ENCODE measurements at regions not wholly inside any gene's neighbourhood (a gene's known extent, or its start where the extent isn't known, plus 50 kb on each side); places are given as distances from the start of the nearest gene placed in this dataset.

GRCh38 chr9:85182383-85182782, 512.9 kb downstream of the NTRK2 start:
- no peak overlapping the region for H3K4me3 ChIP-seq (ENCODE audit: low read depth, low read length, poor library complexity, severe bottlenecking)
- POLR2A ChIA-PET = interaction anchor here (0.7 kb wide), 1 partner anchor 10 kb away, joined by 7 read pairs; no protein-coding TSS in a partner anchor
- BruUV-seq (replicated peaks) = no TSS peak
- no peak for TF ChIP-seq EZH2phosphoT487 (IDR thresholded peaks at IDR 0.05; ENCODE audit: borderline replicate concordance, low read depth, low read length)
- TF ChIP-seq, protein P1, sequence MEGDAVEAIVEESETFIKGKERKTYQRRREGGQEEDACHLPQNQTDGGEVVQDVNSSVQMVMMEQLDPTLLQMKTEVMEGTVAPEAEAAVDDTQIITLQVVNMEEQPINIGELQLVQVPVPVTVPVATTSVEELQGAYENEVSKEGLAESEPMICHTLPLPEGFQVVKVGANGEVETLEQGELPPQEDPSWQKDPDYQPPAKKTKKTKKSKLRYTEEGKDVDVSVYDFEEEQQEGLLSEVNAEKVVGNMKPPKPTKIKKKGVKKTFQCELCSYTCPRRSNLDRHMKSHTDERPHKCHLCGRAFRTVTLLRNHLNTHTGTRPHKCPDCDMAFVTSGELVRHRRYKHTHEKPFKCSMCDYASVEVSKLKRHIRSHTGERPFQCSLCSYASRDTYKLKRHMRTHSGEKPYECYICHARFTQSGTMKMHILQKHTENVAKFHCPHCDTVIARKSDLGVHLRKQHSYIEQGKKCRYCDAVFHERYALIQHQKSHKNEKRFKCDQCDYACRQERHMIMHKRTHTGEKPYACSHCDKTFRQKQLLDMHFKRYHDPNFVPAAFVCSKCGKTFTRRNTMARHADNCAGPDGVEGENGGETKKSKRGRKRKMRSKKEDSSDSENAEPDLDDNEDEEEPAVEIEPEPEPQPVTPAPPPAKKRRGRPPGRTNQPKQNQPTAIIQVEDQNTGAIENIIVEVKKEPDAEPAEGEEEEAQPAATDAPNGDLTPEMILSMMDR (conservative IDR thresholded peaks at IDR 0.05; ENCODE audit: low read length) = no peak
- H3K4me2 ChIP-seq (ENCODE audit: low read length) = no peak overlapping the region
- intact Hi-C loops (cut with micrococcal nuclease; ENCODE audit: unreplicated experiment) = no loop called here
- CTCF ChIA-PET (ENCODE audit: unreplicated experiment) = no interaction called here
- H3K4me1 ChIP-seq (ENCODE audit: insufficient read depth, low read length, poor library complexity, severe bottlenecking) = no peaks in the 10 kb centered on the region
- no peaks in the 10 kb centered on the region for H3K9me2 ChIP-seq (ENCODE audit: insufficient read depth, low read length)
- H4K20me1 ChIP-seq (ENCODE audit: insufficient read depth, low read length) = no peaks in the 10 kb centered on the region
- no peak overlapping the region for H3K27ac ChIP-seq (ENCODE audit: low read depth, low read length, poor library complexity, severe bottlenecking)
- H3K79me2 ChIP-seq (ENCODE audit: insufficient read depth, low read depth, low read length) = no peaks in the 10 kb centered on the region
- no peak for DNase-seq (ENCODE audit: low spot score)
- H3K36me3 ChIP-seq (ENCODE audit: insufficient read depth, low read length) = no peaks in the 10 kb centered on the region
- no peak overlapping the region for H2AFZ ChIP-seq (ENCODE audit: low read length)
- no peaks in the 10 kb centered on the region for H3K9me3 ChIP-seq (ENCODE audit: low read length)

DNA sequence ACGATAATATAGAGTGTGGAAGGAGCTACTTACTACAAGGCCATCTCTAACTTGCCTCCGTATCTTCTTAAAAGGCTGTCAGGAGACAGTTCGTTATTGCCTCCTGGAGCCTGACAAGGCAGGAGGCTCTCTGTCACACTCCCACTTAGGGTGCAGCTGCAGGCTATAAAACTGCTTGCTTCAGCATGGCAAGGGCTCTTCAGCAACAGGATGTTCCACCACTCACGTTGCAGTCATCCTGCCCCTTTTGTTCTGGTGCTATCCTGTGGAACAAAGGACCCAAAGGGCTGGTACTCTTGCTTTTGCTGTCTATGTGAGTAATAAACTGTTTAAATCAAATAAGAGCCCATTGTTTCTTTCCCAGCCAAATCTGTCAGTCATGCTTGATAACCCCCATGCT, 508.9 kb downstream of the NTRK2 start:
- Histone ChIP-seq H3K4me1 (ENCODE audit: insufficient read depth, low read length, poor library complexity, severe bottlenecking) (no peaks in the 10 kb centered on the region), H4K20me1 (ENCODE audit: insufficient read depth, low read length) (no peaks in the 10 kb centered on the region), H3K4me3 (ENCODE audit: low read depth, low read length, poor library complexity, severe bottlenecking) (no peak overlapping the region), H3K9me2 (ENCODE audit: insufficient read depth, low read length) (no peaks in the 10 kb centered on the region), H2AFZ (ENCODE audit: low read length) (no peak overlapping the region), H3K36me3 (ENCODE audit: insufficient read depth, low read length) (no peaks in the 10 kb centered on the region), H3K79me2 (ENCODE audit: insufficient read depth, low read depth, low read length) (no peaks in the 10 kb centered on the region), H3K9me3 (ENCODE audit: low read length) (no peaks in the 10 kb centered on the region), H3K4me2 (ENCODE audit: low read length) (no peak overlapping the region), H3K27ac (ENCODE audit: low read depth, low read length, poor library complexity, severe bottlenecking) (no peak overlapping the region)
- ChIA-PET CTCF (ENCODE audit: unreplicated experiment) (no interaction called here), POLR2A (interaction anchor here (0.6 kb wide), 1 partner anchor 592 kb away, joined by 3 read pairs; no protein-coding TSS in a partner anchor)
- TF ChIP-seq, protein P1 (conservative IDR thresholded peaks at IDR 0.05; ENCODE audit: low read length) = no peak
- no peak for TF ChIP-seq EZH2phosphoT487 (IDR thresholded peaks at IDR 0.05; ENCODE audit: borderline replicate concordance, low read depth, low read length)
- intact Hi-C loops (cut with micrococcal nuclease; ENCODE audit: unreplicated experiment) = no loop called here
- BruUV-seq (replicated peaks) = no TSS peak
- DNase-seq (ENCODE audit: low spot score) = no peak

- no peaks in the 10 kb centered on the region for H3K4me1 ChIP-seq (ENCODE audit: insufficient read depth, low read length, poor library complexity, severe bottlenecking)
- BruUV-seq (replicated peaks) = no TSS peak
- no peak overlapping the region for H3K4me3 ChIP-seq (ENCODE audit: low read depth, low read length, poor library complexity, severe bottlenecking)
- intact Hi-C loops (cut with micrococcal nuclease; ENCODE audit: unreplicated experiment) = no loop called here
- POLR2A ChIA-PET = no interaction called here
- no peak for DNase-seq (ENCODE audit: low spot score)
- no peaks in the 10 kb centered on the region for H4K20me1 ChIP-seq (ENCODE audit: insufficient read depth, low read length)
- no peaks in the 10 kb centered on the region for H3K9me3 ChIP-seq (ENCODE audit: low read length)
- no peaks in the 10 kb centered on the region for H3K79me2 ChIP-seq (ENCODE audit: insufficient read depth, low read depth, low read length)
- no peak overlapping the region for H3K4me2 ChIP-seq (ENCODE audit: low read length)
- H2AFZ ChIP-seq (ENCODE audit: low read length) = no peak overlapping the region
- CTCF ChIA-PET (ENCODE audit: unreplicated experiment) = no interaction called here
- H3K36me3 ChIP-seq (ENCODE audit: insufficient read depth, low read length) = no peaks in the 10 kb centered on the region
- no peak overlapping the region for H3K27ac ChIP-seq (ENCODE audit: low read depth, low read length, poor library complexity, severe bottlenecking)
- no peaks in the 10 kb centered on the region for H3K9me2 ChIP-seq (ENCODE audit: insufficient read depth, low read length)
- no peak for TF ChIP-seq EZH2phosphoT487 (IDR thresholded peaks at IDR 0.05; ENCODE audit: borderline replicate concordance, low read depth, low read length)
- TF ChIP-seq, protein P1 (conservative IDR thresholded peaks at IDR 0.05; ENCODE audit: low read length) = no peak
Observed at GRCh38 chr9:85173967-85174366, 504.4 kb downstream of the NTRK2 start.
